Stimulated activated CD8-positive, alpha-beta memory T cell treated with anti-CD3 and anti-CD28 coated beads, Interleukin-12 subunit alpha, Interleukin-12 subunit beta, amount 100 ng/mL, for 4 hours (primary cell): ENCODE measurements at regions not wholly inside any gene's neighbourhood (a gene's known extent, or its start where the extent isn't known, plus 50 kb on each side); places are given as distances from the start of the nearest gene placed in this dataset.
"Not testable (repeated sequence)": the region's sequence is repeated elsewhere in the genome, so short reads cannot be mapped to it uniquely, and the experiment has no call there.

Experiments used
- DNase-seq: peaks from one replicate; pipeline ENCODE4 v3.0.0-alpha.2; 2020; ENCODE audit warnings: low read depth

DNA sequence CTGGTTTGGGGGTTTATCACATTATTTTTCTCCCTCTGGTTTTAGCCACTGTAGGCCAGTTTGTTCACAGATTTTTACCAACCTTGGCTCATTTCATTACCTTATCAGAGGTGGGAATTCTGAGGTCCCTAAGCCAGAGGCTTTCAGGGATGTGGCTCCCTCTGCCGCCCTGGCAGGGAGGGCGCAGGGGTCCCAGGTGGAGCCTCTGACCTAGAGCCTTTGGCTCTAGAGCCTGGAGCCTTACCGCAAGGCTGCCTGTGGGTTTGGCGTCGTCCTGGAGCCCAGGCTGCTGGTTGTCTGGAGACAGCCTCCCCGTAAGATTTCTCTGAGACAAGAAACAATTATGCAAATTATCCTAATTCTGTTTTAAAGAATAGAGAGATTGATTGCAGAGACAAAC lies 188.0 kb downstream of the LMLN start:
- DNase-seq = not testable (repeated sequence)

GRCh38 chr3:198149904-198150303 lies 189.9 kb downstream of the LMLN start:
- DNase-seq = not testable (repeated sequence)

DNA sequence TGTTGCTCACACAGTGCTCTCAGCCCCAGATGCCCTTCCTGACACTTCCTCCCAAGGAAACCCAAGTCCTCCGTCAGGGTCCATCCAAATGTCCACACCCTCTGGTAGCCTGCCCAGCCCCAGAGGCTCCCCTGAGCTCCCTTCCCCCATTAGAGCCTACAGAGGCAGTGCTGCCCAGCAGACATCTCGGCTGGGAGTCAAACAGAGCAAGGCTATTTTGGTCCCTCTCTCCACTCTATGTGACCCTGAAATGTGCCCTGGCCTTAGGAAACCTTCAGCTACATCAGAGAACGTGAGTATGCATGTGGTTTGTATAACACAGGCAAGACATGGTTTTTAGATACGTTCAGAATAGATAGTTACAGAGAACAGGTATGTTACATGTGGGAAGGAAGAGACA lies 191.8 kb downstream of the LMLN start:
- DNase-seq = not testable (repeated sequence)

GRCh38 chr3:198155771-198156170 lies 195.8 kb downstream of the LMLN start:
- DNase-seq = not testable (repeated sequence)

DNA sequence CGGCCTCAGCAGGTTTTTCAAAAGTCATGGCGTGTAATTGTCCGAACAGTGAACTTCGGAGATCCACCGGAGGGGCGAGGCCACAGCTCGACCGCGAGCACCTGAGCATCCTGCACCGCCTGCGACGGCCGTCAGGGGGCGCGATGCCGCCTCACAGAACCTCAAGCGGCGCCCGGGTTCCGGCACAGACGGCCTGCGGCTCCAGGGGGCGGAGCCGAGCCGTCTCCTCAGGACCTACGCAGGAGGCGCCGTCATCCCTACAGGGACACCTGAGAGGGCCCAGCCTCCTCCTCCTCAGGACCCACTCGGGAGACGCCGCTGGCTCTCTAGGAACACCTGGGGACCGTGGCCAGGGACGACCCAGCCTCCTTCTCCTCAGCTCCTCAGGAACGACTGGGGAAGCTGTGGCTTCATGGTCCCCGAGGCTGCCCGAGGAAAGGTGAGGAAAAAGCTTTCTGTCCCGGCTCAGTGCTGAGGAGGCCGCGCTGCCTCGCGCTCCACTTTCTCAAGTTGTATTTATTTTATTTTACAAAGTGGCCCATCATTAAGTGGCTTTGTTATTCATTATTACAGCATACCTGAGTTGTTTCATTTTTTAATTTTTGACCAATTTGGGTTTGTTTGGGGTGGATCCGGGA lies 197.3 kb downstream of the LMLN start:
- not testable (repeated sequence) for DNase-seq

- DNase-seq = not testable (repeated sequence)
Observed at GRCh38 chr3:198158007-198158406, 198.0 kb downstream of the LMLN start.

GRCh38 chr3:198167339-198168039 lies 207.5 kb downstream of the LMLN start:
- peak; percentile 50 for DNase-seq

DNA sequence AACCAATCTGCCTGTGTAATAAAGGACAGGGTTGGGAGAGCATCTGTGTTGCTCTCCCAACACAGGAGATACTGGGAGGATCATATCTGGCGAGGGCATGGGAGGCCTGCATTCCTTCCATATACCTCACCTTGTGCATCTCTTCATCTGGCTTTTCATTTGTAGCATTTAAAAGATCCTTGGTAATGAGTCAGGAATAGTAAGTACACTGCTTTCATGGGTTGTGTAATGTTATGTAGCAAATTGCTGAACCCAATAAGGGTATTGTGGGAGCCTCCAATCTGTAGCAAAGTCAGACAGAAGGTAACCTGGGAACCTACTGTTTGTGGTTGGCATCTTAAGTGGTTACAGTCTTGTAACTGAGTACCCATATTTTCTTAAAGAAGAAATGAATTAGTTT lies 210.8 kb downstream of the LMLN start:
- DNase-seq = not testable (repeated sequence)

- DNase-seq = not testable (repeated sequence)
Observed at GRCh38 chr3:198173080-198173479, 213.1 kb downstream of the LMLN start.

GRCh38 chr3:198173929-198174574 lies 214.0 kb downstream of the LMLN start:
- not testable (repeated sequence) for DNase-seq
